Germinal center (tissue), 1 donor: ENCODE measurements at regions not wholly inside any gene's neighbourhood (a gene's known extent, or its start where the extent isn't known, plus 50 kb on each side); places are given as distances from the start of the nearest gene placed in this dataset.
"Not testable (repeated sequence)": the region's sequence is repeated elsewhere in the genome, so short reads cannot be mapped to it uniquely, and the experiment has no call there.

Source experiments
- DNase-seq: peaks from one replicate; pipeline ENCODE4 v3.0.0; 2012; ENCODE audit warnings: mixed read lengths, low spot score

- no peak for DNase-seq
Measured at GRCh38 chr4:138892483-138893407, 122.8 kb upstream of the NOCT start.

DNA sequence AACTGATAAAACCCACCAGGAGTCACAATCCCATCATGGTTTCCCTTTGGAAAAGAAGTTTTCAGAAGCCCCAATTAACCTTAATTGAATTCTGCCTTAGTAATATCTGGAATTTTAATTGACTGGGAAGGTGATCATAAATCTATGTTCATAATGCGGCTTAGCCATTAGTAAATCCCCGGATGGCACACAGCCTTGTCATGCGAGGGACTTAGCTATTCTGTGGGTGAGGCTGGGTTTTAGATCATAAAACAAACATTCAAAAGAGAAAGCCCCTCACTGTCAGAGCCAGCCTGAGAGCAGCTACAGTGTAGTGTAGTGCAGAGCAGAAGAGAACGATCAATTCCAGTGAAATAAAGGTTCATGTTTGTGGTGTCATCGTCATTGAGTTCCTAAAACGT lies 124.0 kb upstream of the NOCT start:
- no peak for DNase-seq

GRCh38 chr4:138890891-138891570 lies 124.5 kb upstream of the NOCT start:
- no peak for DNase-seq

GRCh38 chr4:138889216-138889615 lies 126.4 kb upstream of the NOCT start:
- DNase-seq, result no peak

- no peak for DNase-seq
Measured at GRCh38 chr4:138887741-138888140, 127.8 kb upstream of the NOCT start.

DNA sequence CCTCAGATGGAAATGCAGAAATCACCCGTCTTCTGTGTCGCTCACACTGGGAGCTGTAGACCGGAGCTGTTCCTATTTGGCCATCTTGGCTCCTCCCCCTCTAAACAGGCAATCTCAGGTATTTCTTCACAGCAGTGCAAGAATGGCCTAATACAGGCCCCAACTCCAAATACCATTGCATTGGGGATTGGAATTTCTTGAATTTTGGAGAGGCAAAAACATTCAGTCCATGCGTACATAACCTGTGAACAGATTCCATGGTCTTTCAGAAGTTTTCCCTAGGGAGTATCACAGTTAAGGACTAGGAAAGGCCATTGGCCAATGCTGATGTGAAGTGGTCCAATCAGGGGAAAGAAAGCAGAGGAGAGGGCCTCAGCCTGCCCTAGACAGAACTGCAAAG lies 128.2 kb upstream of the NOCT start:
- DNase-seq, result no peak

- DNase-seq, result no peak
Measured at GRCh38 chr4:138879757-138880156, 135.8 kb upstream of the NOCT start.

DNA sequence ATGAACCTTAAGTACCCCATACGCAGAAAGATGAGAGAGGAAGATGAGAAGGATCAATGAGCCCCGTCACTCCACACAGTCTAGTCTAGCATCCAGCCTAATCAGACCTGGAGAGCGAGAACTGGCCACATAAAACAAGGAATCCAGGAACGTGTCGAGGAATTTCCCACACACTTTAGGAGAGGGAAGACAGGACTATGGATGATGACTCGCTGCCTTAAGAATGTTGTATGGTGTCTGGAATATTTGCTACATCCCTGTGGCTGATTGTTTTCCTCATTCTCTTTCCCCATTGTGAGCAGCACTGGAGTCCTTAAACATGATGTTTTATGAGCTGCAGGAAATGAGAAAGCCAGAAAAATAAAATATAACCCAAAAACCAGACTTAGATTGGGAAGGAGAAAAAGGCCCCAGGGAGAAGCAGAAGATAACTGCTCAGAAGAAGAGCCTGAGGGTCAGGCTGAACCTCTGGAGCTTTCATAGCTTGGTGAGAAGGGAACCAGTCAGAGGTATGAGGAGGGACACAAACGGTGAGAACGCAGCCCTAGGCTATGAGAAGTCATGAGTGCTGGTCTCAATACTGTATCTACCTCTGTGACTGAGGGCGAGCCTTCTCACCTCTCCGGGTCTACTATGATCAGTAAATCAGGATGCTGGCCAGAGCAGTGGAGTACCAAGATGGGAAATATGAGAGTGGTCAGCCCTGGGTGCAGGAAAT lies 139.5 kb upstream of the NOCT start:
- DNase-seq, result no peak

DNA sequence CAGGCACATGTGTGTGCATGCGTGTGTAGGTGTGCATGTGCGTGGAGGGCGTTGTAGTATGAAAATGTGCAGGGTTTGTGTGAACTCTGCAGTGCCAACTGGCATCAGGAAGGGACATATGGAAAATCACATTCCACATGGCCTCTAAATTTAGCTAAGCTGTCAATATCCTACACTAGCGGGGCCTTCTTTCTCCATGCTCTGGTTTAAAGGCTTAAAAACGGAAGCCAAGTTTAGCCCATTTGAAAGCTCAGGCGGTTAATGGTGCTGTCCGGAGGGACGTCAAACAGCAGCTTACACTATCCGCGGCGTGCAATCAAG lies 144.1 kb upstream of the NOCT start:
- DNase-seq, result no peak

DNA sequence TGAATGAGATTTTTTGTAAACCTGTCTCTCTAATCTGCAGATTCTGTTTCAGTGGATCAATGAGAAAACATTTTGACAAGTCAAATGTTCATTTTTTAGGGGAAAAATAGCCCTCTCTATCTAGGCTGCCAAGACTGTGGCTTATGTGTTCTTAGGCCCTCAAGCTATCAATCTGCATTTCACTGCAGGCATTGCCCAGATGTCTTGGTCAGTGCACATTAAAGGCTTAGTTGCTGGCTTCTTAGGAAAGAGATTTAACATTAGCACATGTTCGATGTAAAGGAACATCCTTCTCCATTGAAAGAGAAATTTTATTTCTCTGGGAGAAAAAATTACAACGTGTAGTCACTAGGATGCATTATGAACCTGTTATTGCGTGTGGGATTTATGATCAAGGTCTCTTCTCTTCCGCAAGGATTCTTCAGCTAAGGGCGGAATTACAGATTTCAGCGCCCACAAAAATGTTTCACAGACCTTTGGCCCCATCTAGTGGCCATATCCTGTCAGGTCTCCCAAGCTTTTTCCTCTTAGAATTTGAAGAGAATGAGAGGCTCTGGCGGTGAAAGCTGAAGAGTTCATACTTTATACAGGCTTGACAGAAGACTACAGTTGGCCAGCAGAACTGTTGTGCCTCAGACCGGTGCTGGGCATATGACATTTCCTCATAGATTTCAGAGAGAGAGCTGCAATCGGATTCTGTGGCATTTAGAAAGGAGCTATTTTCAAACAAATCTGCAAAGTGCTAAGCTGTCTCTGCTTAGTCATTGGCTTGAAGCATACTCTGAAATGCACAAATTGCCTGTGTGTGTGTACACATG lies 144.6 kb upstream of the NOCT start:
- peak; percentile 37 for DNase-seq

DNA sequence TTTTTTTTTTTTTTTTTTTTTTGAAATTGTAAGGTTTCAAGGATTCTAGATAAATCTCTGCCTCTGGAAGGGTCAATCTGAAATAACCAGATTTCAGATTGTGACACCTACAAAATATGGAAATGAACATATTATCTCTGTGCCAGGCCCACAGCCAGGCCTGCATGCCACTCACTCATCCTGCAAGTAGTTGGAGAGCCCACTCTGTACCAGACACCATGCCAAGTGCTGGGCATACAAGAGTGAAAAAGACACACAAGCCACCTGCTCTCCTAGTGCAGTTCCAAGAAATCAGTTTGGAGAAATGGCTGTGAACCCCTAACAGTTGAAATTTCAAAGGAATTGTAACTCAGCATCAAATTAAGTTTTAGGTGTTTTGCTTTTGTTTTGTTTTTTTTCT lies 145.9 kb upstream of the NOCT start:
- no peak for DNase-seq

DNA sequence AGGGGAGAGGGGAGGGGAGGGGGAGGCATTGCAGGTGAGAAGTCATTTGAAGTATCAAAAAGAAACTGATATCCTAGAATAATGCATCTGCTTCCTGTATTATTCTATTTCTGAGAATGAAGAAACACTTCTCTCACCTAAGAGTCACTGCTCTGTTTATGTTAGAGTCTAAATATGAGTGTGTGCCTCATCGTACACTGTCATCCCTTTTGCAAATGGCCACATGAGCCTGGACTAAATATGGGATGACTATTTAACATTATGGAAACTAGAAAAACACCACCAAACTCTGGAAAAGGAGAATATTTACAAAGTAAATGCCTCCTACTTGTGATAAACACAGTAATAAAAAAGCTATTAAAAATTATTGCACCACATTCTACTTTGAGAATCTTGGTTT lies 146.4 kb upstream of the NOCT start:
- DNase-seq, result no peak

GRCh38 chr4:138868562-138868961 lies 147.0 kb upstream of the NOCT start:
- no peak for DNase-seq

DNA sequence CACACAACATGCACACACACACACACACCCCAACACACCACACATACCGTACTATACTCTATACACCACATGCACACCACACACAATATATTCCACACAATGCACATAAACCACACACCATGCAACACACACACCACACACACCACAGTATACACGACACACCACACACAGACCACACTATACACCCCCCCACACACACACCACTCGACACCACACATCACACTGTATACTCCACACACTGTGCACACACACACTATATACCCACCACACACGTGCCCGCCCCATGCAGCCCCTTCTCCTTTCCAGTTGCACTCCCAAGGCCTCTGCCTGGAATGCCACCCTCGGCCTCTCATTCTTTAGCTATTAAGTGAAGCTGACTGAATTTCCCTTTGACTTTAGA lies 148.2 kb upstream of the NOCT start:
- no peak for DNase-seq

GRCh38 chr4:138866314-138866713 lies 149.3 kb upstream of the NOCT start:
- DNase-seq, result no peak

DNA sequence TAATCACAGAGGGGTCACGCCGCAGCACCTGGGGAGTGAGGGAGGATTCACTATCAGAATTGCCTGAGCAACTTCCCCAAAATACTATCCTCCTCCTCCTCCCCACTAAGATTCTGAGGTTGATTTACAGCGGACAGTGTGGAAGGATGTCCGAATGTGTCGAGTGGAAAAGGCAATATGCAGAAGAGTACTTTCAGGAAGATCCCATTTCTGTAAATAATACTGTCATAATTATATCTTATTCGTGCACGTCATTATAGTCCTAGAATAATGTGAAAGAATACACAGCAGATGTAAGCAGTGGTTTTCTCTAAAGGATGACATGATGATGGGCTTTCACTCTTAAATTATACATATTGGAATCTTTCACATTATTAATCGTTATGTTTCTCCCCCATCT lies 149.8 kb upstream of the NOCT start:
- DNase-seq, result no peak

GRCh38 chr4:138864961-138865720 lies 150.4 kb upstream of the NOCT start:
- DNase-seq, result no peak

DNA sequence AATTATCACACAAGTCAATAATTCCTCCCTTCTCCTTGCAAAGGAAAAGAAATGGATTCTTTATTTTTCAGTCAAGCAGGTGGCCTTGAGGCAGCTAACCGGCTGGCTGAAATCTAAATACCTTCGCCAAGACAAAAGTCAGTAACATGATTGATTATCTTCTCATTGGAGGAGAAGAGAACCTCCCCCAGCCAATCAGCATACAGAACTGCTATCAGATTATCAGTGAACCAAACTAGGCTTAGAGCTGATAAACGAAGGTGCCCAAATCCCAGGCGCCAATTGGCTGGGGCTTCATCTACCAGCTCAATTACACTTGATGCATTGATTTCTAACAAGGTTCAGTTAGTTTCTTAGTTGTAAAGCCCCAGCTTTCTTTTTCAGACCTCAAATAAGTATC lies 152.4 kb upstream of the NOCT start:
- DNase-seq, result no peak

DNA sequence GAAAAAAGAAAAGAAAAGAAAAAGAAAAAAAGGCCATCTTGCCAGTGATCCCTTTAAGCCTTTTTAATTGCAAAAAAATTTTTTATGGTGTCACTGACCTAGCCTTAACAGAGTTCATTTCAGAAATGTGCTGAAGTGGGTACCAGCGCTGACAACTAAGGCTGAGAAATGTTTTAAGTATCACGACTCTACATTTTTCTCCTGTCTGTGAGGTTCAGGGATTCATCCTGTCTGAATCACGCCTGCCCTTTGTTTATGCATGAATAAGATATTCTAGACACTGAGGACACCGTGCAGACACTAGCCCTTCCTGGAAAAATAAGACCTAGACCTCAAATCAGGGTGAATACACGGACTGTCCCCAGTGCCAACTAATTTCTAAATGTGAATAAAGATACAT lies 154.4 kb upstream of the NOCT start:
- no peak for DNase-seq

DNA sequence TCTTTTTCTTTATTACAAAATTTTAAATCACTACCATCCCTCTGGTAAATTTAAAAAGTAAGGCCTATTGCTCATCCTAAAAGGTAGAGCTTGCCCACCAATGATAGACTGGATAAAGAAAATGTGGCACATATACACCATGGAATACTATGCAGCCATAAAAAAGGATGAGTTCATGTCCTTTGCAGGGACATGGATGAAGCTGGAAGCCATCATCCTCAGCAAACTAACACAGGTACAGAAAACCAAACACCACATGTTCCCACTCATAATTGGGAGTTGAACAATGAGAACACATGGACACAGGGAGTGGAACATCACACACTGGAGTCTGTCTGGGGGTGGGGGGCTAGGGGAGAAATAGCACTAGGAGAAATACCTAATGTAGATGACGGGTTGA lies 155.2 kb upstream of the NOCT start:
- not testable (repeated sequence) for DNase-seq

DNA sequence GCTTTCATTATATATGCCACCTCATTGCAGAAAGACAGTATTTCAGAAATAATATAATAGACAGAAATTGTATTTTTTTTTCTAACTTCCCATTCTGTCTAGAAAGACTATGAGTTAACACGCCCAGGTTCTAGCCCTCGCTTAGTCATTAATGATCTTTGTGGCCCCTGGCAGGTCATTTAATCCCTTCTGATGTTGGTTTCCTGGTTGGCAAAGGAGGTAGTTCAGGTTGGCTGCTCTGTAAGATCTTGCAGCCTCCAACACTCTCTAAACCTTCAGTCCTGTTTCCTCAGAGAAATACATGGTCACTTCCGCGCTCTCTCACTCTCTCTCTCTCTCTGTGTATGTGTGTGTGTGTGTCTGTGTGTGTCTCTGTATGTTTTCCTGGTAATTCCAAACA lies 156.3 kb upstream of the NOCT start:
- DNase-seq, result no peak
